Trophoblast cell (in vitro differentiated cells and primary cell): ENCODE measurements at regions not wholly inside any gene's neighbourhood (a gene's known extent, or its start where the extent isn't known, plus 50 kb on each side); places are given as distances from the start of the nearest gene placed in this dataset.

Source experiments
- DNase-seq, 2 donors: peaks; one replicate each; pipeline ENCODE4 v3.0.0-alpha.2; 2016
- H2AFZ ChIP-seq: 2 replicates; pipeline ENCODE4 v1.6.1; 2013; ENCODE audit warnings: low read length, moderate library complexity, mild to moderate bottlenecking; ENCODE audit not compliant: insufficient read depth, poor library complexity
- H2AK5ac ChIP-seq: 2 replicates; pipeline ENCODE4 v1.6.1; 2013; ENCODE audit warnings: mild to moderate bottlenecking, low read length
- H2BK120ac ChIP-seq: 2 replicates; pipeline ENCODE4 v1.6.1; 2013; ENCODE audit warnings: low read length, mild to moderate bottlenecking, moderate library complexity; ENCODE audit not compliant: insufficient read depth, poor library complexity
- H2BK12ac ChIP-seq: 2 replicates; pipeline ENCODE4 v1.6.1; 2013; ENCODE audit warnings: mild to moderate bottlenecking, low read length, moderate library complexity
- H2BK5ac ChIP-seq: 2 replicates; pipeline ENCODE4 v1.6.1; 2013; ENCODE audit warnings: low read length, low read depth, moderate library complexity, mild to moderate bottlenecking; ENCODE audit not compliant: poor library complexity
- H3K14ac ChIP-seq: 2 replicates; pipeline ENCODE4 v1.6.1; 2013; ENCODE audit warnings: mild to moderate bottlenecking, low read length
- H3K18ac ChIP-seq: 2 replicates; pipeline ENCODE4 v1.6.1; 2013; ENCODE audit warnings: mild to moderate bottlenecking, low read length
- H3K23ac ChIP-seq: 2 replicates; pipeline ENCODE4 v1.6.1; 2013; ENCODE audit warnings: low read length
- H3K27ac ChIP-seq: 2 replicates; pipeline ENCODE4 v1.5.1; 2013; ENCODE audit warnings: low read depth, mild to moderate bottlenecking, inconsistent platforms, low read length, moderate library complexity
- H3K27me3 ChIP-seq: 2 replicates; pipeline ENCODE4 v1.6.1; 2013; ENCODE audit warnings: inconsistent platforms, mild to moderate bottlenecking, low read length, moderate library complexity; ENCODE audit not compliant: insufficient read depth
- H3K36me3 ChIP-seq, 2 experiments: 1 replicate in 1 of 2; 2 replicates in 1 of 2; pipeline ENCODE4 v1.6.1; 2013; ENCODE audit warnings: low read length in 2 of 2, mild to moderate bottlenecking in 2 of 2, moderate library complexity in 1 of 2; ENCODE audit not compliant: insufficient read depth in 2 of 2, control insufficient read depth in 1 of 2
- H3K4ac ChIP-seq: 2 replicates; pipeline ENCODE4 v1.6.1; 2013; ENCODE audit warnings: low read depth, mild to moderate bottlenecking, low read length, moderate library complexity
- H3K4me1 ChIP-seq, 2 experiments: 1 replicate in 1 of 2; 2 replicates in 1 of 2; pipeline ENCODE4 v1.6.1; 2013; ENCODE audit warnings: low read length in 2 of 2, mild to moderate bottlenecking in 2 of 2, moderate library complexity in 1 of 2; ENCODE audit not compliant: insufficient read depth in 2 of 2, control insufficient read depth in 1 of 2
- H3K4me2 ChIP-seq: 2 replicates; pipeline ENCODE4 v1.6.1; 2013; ENCODE audit warnings: inconsistent platforms, mild to moderate bottlenecking, low read length, moderate library complexity
- H3K4me3 ChIP-seq: 2 replicates; pipeline ENCODE4 v1.5.1; 2013; ENCODE audit warnings: mild to moderate bottlenecking, low read depth, low read length, inconsistent platforms
- H3K79me1 ChIP-seq: one replicate; pipeline ENCODE4 v1.6.1; 2013; ENCODE audit warnings: low read length
- H3K79me2 ChIP-seq: 2 replicates; pipeline ENCODE4 v1.6.1; 2013; ENCODE audit warnings: low read length, mild to moderate bottlenecking; ENCODE audit not compliant: control insufficient read depth, insufficient read depth, poor library complexity
- H3K9ac ChIP-seq: 2 replicates; pipeline ENCODE4 v1.6.1; 2013; ENCODE audit warnings: mild to moderate bottlenecking, low read length
- H3K9me3 ChIP-seq: 2 replicates; pipeline ENCODE4 v1.6.1; 2013; ENCODE audit warnings: low read depth, mild to moderate bottlenecking, control low read depth, inconsistent platforms, low read length; ENCODE audit not compliant: insufficient read depth
- H4K12ac ChIP-seq: 2 replicates; pipeline ENCODE4 v1.6.1; 2013; ENCODE audit warnings: low read depth, mild to moderate bottlenecking, low read length, moderate library complexity
- H4K8ac ChIP-seq: 2 replicates; pipeline ENCODE4 v1.6.1; 2013; ENCODE audit warnings: low read depth, mild to moderate bottlenecking, low read length, moderate library complexity
- H4K91ac ChIP-seq: one replicate; pipeline ENCODE4 v1.6.1; 2013; ENCODE audit warnings: low read depth, mild to moderate bottlenecking, low read length, moderate library complexity
- WGBS: extraction: QIAGEN DNeasy Blood & Tissue Kit; methylation state at CpG from one replicate; pipeline ENCODE4 v1.1.7; 2013; ENCODE audit warnings: missing lambda C conversion rate; ENCODE audit not compliant: insufficient read length, insufficient coverage; ENCODE audit errors: extremely low coverage; 5-methylcytosine and 5-hydroxymethylcytosine counted together

GRCh38 chr11:98056945-98057344 lies 963.8 kb upstream of the CNTN5 start:
- H2BK12ac ChIP-seq: no peak overlapping the region
- H3K4me1 ChIP-seq: no peaks in the 10 kb centered on the region
- H3K4ac ChIP-seq: no peak overlapping the region
- no peaks in the 10 kb centered on the region for H3K36me3 ChIP-seq
- H3K27me3 ChIP-seq: no peaks in the 10 kb centered on the region
- no peaks in the 10 kb centered on the region for H3K79me1 ChIP-seq
- no peak overlapping the region for H3K23ac ChIP-seq
- H2AFZ ChIP-seq: no peak overlapping the region
- no peak overlapping the region for H3K4me3 ChIP-seq
- H3K18ac ChIP-seq: no peak overlapping the region
- H3K79me2 ChIP-seq: no peaks in the 10 kb centered on the region
- no peak overlapping the region for H4K8ac ChIP-seq
- no peaks in the 10 kb centered on the region for H3K9me3 ChIP-seq
- H3K14ac ChIP-seq: no peak overlapping the region
- peak in 1 of 2 donors; percentile 33 for DNase-seq
- H2BK5ac ChIP-seq: no peak overlapping the region
- no peak overlapping the region for H2BK120ac ChIP-seq
- no peak overlapping the region for H3K27ac ChIP-seq
- H4K12ac ChIP-seq: no peak overlapping the region
- no CpG with 5 or more reads among the region's 1 CpG for WGBS
- no peak overlapping the region for H4K91ac ChIP-seq
- H2AK5ac ChIP-seq: no peak overlapping the region
- H3K4me2 ChIP-seq: no peak overlapping the region
- H3K9ac ChIP-seq: no peak overlapping the region

GRCh38 chr11:98059488-98059887 lies 961.3 kb upstream of the CNTN5 start:
- no peak overlapping the region for H2AK5ac ChIP-seq
- H2AFZ ChIP-seq: no peak overlapping the region
- H3K27me3 ChIP-seq: no peaks in the 10 kb centered on the region
- no peak overlapping the region for H2BK120ac ChIP-seq
- H3K79me2 ChIP-seq: no peaks in the 10 kb centered on the region
- no peak overlapping the region for H3K9ac ChIP-seq
- no peak overlapping the region for H3K27ac ChIP-seq
- no peak overlapping the region for H3K4me3 ChIP-seq
- H3K14ac ChIP-seq: no peak overlapping the region
- no peak overlapping the region for H3K23ac ChIP-seq
- no peaks in the 10 kb centered on the region for H3K4me1 ChIP-seq
- no peak for DNase-seq
- H3K36me3 ChIP-seq: no peaks in the 10 kb centered on the region
- H4K12ac ChIP-seq: no peak overlapping the region
- H3K9me3 ChIP-seq: no peaks in the 10 kb centered on the region
- no peak overlapping the region for H2BK5ac ChIP-seq
- no peak overlapping the region for H3K4me2 ChIP-seq
- H3K79me1 ChIP-seq: no peaks in the 10 kb centered on the region
- no peak overlapping the region for H4K91ac ChIP-seq
- H4K8ac ChIP-seq: no peak overlapping the region
- 100% methylated on average over 1 of the region's 7 CpGs for WGBS
- no peak overlapping the region for H3K4ac ChIP-seq
- no peak overlapping the region for H2BK12ac ChIP-seq
- no peak overlapping the region for H3K18ac ChIP-seq

- Histone ChIP-seq H3K79me2 (no peaks in the 10 kb centered on the region), H2BK5ac (no peak overlapping the region), H3K18ac (no peak overlapping the region), H2BK12ac (no peak overlapping the region), H4K91ac (no peak overlapping the region), H3K27ac (no peak overlapping the region), H3K4me2 (no peak overlapping the region), H3K23ac (no peak overlapping the region), H2AFZ (no peak overlapping the region), H3K9me3 (no peaks in the 10 kb centered on the region), H3K79me1 (no peaks in the 10 kb centered on the region), H4K12ac (no peak overlapping the region), H3K4me1 (peaks cover 0 to 2% of the 10 kb centered on the region in 2 experiments), H2AK5ac (no peak overlapping the region), H3K4ac (no peak overlapping the region), H3K4me3 (no peak overlapping the region), H3K9ac (no peak overlapping the region), H4K8ac (no peak overlapping the region), H3K36me3 (no peaks in the 10 kb centered on the region), H3K27me3 (no peaks in the 10 kb centered on the region), H3K14ac (no peak overlapping the region), H2BK120ac (no peak overlapping the region)
- WGBS: no CpG with 5 or more reads among the region's 1 CpG
- DNase-seq: no peak
Observed at GRCh38 chr11:98060759-98061158, 960.0 kb upstream of the CNTN5 start.

GRCh38 chr11:98061858-98062257 lies 958.9 kb upstream of the CNTN5 start:
- no peak overlapping the region for H3K9ac ChIP-seq
- no peak for DNase-seq
- H3K14ac ChIP-seq: no peak overlapping the region
- no peak overlapping the region for H3K4me2 ChIP-seq
- peaks cover 0 to 2% of the 10 kb centered on the region in 2 experiments for H3K4me1 ChIP-seq
- H3K36me3 ChIP-seq: no peaks in the 10 kb centered on the region
- H3K23ac ChIP-seq: no peak overlapping the region
- H3K27me3 ChIP-seq: no peaks in the 10 kb centered on the region
- no peak overlapping the region for H3K27ac ChIP-seq
- WGBS: no CpG with 5 or more reads among the region's 2 CpGs
- H4K8ac ChIP-seq: no peak overlapping the region
- no peak overlapping the region for H2BK12ac ChIP-seq
- no peak overlapping the region for H2BK120ac ChIP-seq
- no peaks in the 10 kb centered on the region for H3K79me1 ChIP-seq
- H3K4ac ChIP-seq: no peak overlapping the region
- H4K12ac ChIP-seq: no peak overlapping the region
- H4K91ac ChIP-seq: no peak overlapping the region
- no peaks in the 10 kb centered on the region for H3K9me3 ChIP-seq
- H2BK5ac ChIP-seq: no peak overlapping the region
- H2AK5ac ChIP-seq: no peak overlapping the region
- no peak overlapping the region for H3K18ac ChIP-seq
- no peaks in the 10 kb centered on the region for H3K79me2 ChIP-seq
- no peak overlapping the region for H3K4me3 ChIP-seq
- no peak overlapping the region for H2AFZ ChIP-seq
